ENCODE measurements at regions not wholly inside any gene's neighbourhood (a gene's known extent, or its start where the extent isn't known, plus 50 kb on each side); places are given as distances from the start of the nearest gene placed in this dataset.

- intact Hi-C loops (cut with DNase I): no loop called here
These were observed 349.0 kb downstream of the CYRIA start for GRCh38 chr2:16316456-16317210.

GRCh38 chr2:16315908-16316307, 349.7 kb downstream of the CYRIA start:
- DNase-seq (ENCODE audit: low spot score): no peak
- intact Hi-C loops (cut with DNase I): no loop called here

More at GRCh38 chr2:16316456-16317210, 349.0 kb downstream of the CYRIA start:
- DNase-seq (ENCODE audit: low spot score): no peak

GRCh38 chr2:16315458-16315835, 350.2 kb downstream of the CYRIA start:
- no peak for DNase-seq (ENCODE audit: low spot score)
- intact Hi-C loops (cut with DNase I): no loop called here

- no peak for DNase-seq (ENCODE audit: low spot score)
- intact Hi-C loops (cut with DNase I): no loop called here
These were observed 350.8 kb downstream of the CYRIA start for GRCh38 chr2:16314691-16315457.

GRCh38 chr2:16314001-16314400, 351.6 kb downstream of the CYRIA start:
- intact Hi-C loops (cut with DNase I): no loop called here
- no peak for DNase-seq (ENCODE audit: low spot score)

- intact Hi-C loops (cut with DNase I): no loop called here
- DNase-seq (ENCODE audit: low spot score): no peak
These were observed 352.2 kb downstream of the CYRIA start for GRCh38 chr2:16313235-16313975.

GRCh38 chr2:16312771-16313170, 352.9 kb downstream of the CYRIA start:
- intact Hi-C loops (cut with DNase I): no loop called here
- no peak for DNase-seq (ENCODE audit: low spot score)

GRCh38 chr2:16311521-16312440, 353.9 kb downstream of the CYRIA start:
- intact Hi-C loops (cut with DNase I): no loop called here
- DNase-seq (ENCODE audit: low spot score): no peak

GRCh38 chr2:16308816-16309215, 356.8 kb downstream of the CYRIA start:
- intact Hi-C loops (cut with DNase I): no loop called here
- no peak for DNase-seq (ENCODE audit: low spot score)

- no peak for DNase-seq (ENCODE audit: low spot score)
- intact Hi-C loops (cut with DNase I): no loop called here
These were observed 360.6 kb downstream of the CYRIA start for GRCh38 chr2:16304876-16305590.

GRCh38 chr2:16303761-16304160, 361.9 kb downstream of the CYRIA start:
- DNase-seq (ENCODE audit: low spot score): no peak
- intact Hi-C loops (cut with DNase I): no loop called here

- no peak for DNase-seq (ENCODE audit: low spot score)
- intact Hi-C loops (cut with DNase I): no loop called here
These were observed 362.4 kb downstream of the CYRIA start for GRCh38 chr2:16303273-16303577.

- intact Hi-C loops (cut with DNase I): no loop called here
These were observed 362.3 kb downstream of the MYCN start for GRCh38 chr2:16302431-16303272.

GRCh38 chr2:16301961-16302360, 361.6 kb downstream of the MYCN start:
- intact Hi-C loops (cut with DNase I): no loop called here
- no peak for DNase-seq (ENCODE audit: low spot score)

More at GRCh38 chr2:16302431-16303272, 362.3 kb downstream of the MYCN start:
- DNase-seq (ENCODE audit: low spot score): no peak

GRCh38 chr2:16298866-16299265, 358.5 kb downstream of the MYCN start:
- DNase-seq (ENCODE audit: low spot score): no peak
- intact Hi-C loops (cut with DNase I): no loop called here

- intact Hi-C loops (cut with DNase I): no loop called here
These were observed 356.2 kb downstream of the MYCN start for GRCh38 chr2:16296331-16297250.

GRCh38 chr2:16296038-16296290, 355.6 kb downstream of the MYCN start:
- intact Hi-C loops (cut with DNase I): no loop called here
- DNase-seq (ENCODE audit: low spot score): no peak

More at GRCh38 chr2:16296331-16297250, 356.2 kb downstream of the MYCN start:
- no peak for DNase-seq (ENCODE audit: low spot score)

All from cardiac septum (tissue), 1 donor.